DOHH2 (cell line): ENCODE measurements at regions not wholly inside any gene's neighbourhood (a gene's known extent, or its start where the extent isn't known, plus 50 kb on each side); places are given as distances from the start of the nearest gene placed in this dataset.

Experiments used
- H3F3A ChIP-seq: fragments of 200-600 bp; sonication (generic), shearing (Covaris generic); 2 replicates; pipeline ENCODE4 v1.6.0; 2016; ENCODE audit warnings: antibody characterized with exemption, mild to moderate bottlenecking; ENCODE audit not compliant: control insufficient read depth, insufficient read depth
- H3K27ac ChIP-seq: fragments of 200-600 bp; sonication (generic); 2 replicates; pipeline ENCODE4 v1.5.1; 2014; ENCODE audit warnings: low read depth, mild to moderate bottlenecking, low read length, moderate library complexity
- H3K27me3 ChIP-seq: fragments of 200-600 bp; sonication (generic); 2 replicates; pipeline ENCODE4 v1.6.1; 2014; ENCODE audit warnings: mild to moderate bottlenecking, low read length, mixed read lengths; ENCODE audit not compliant: control insufficient read depth
- H3K36me3 ChIP-seq: fragments of 200-600 bp; sonication (generic); 2 replicates; pipeline ENCODE4 v1.6.1; 2014; ENCODE audit warnings: mild to moderate bottlenecking, low read length, moderate library complexity, mixed read lengths; ENCODE audit not compliant: control insufficient read depth
- H3K4me1 ChIP-seq: fragments of 200-600 bp; sonication (generic); 2 replicates; pipeline ENCODE4 v1.6.1; 2014; ENCODE audit warnings: mild to moderate bottlenecking, low read length, mixed read lengths; ENCODE audit not compliant: control insufficient read depth
- H3K4me2 ChIP-seq: fragments of 200-600 bp; sonication (generic); 2 replicates; pipeline ENCODE4 v1.6.0; 2014; ENCODE audit warnings: mild to moderate bottlenecking, low read length, moderate library complexity
- H3K4me3 ChIP-seq: fragments of 200-600 bp; sonication (generic); 2 replicates; pipeline ENCODE4 v1.5.1; 2014; ENCODE audit warnings: mild to moderate bottlenecking, low read length, mixed read lengths
- H3K79me2 ChIP-seq: fragments of 200-600 bp; sonication (generic); 2 replicates; pipeline ENCODE4 v1.6.1; 2014; ENCODE audit warnings: mild to moderate bottlenecking, low read length, mixed read lengths; ENCODE audit not compliant: control insufficient read depth
- H3K9me2 ChIP-seq: fragments of 200-600 bp; sonication (generic); replicated peaks from 2 replicates; pipeline ENCODE4 v1.6.1; 2014; ENCODE audit warnings: mild to moderate bottlenecking, low read length, mixed read lengths; ENCODE audit not compliant: control insufficient read depth
- H3K9me3 ChIP-seq: fragments of 200-600 bp; sonication (generic); 2 replicates; pipeline ENCODE4 v1.6.1; 2014; ENCODE audit warnings: antibody characterized with exemption, low read length, mixed read lengths; ENCODE audit not compliant: control insufficient read depth, insufficient read depth
- H4K20me1 ChIP-seq: fragments of 200-600 bp; sonication (generic); 2 replicates; pipeline ENCODE4 v1.6.0; 2014; ENCODE audit warnings: low read depth, mild to moderate bottlenecking, antibody characterized with exemption, low read length, moderate library complexity; ENCODE audit not compliant: control insufficient read depth, insufficient read depth
- EZH2phosphoT487 ChIP-seq: fragments of 200-600 bp; sonication (generic); IDR thresholded peaks from 2 replicates; pipeline ENCODE4 v1.6.1; 2017; ENCODE audit warnings: borderline replicate concordance, mild to moderate bottlenecking, antibody characterized with exemption, low read length, moderate library complexity, mixed read lengths
- TF ChIP-seq, protein P1 (sequence below): fragments of 200-600 bp; sonication (generic); IDR thresholded peaks from one replicate; pipeline ENCODE4 v1.5.1; 2014; ENCODE audit warnings: antibody characterized with exemption, mild to moderate bottlenecking, low read depth, low read length; ENCODE audit not compliant: poor library complexity, severe bottlenecking

GRCh38 chr6:28743271-28743789 is 180.5 kb downstream of the TRIM27 start:
- no peaks in the 10 kb centered on the region for H3K79me2 ChIP-seq
- peaks cover 7% of the 10 kb centered on the region for H3K4me1 ChIP-seq
- no peaks in the 10 kb centered on the region for H3K9me2 ChIP-seq
- TF ChIP-seq, protein P1, sequence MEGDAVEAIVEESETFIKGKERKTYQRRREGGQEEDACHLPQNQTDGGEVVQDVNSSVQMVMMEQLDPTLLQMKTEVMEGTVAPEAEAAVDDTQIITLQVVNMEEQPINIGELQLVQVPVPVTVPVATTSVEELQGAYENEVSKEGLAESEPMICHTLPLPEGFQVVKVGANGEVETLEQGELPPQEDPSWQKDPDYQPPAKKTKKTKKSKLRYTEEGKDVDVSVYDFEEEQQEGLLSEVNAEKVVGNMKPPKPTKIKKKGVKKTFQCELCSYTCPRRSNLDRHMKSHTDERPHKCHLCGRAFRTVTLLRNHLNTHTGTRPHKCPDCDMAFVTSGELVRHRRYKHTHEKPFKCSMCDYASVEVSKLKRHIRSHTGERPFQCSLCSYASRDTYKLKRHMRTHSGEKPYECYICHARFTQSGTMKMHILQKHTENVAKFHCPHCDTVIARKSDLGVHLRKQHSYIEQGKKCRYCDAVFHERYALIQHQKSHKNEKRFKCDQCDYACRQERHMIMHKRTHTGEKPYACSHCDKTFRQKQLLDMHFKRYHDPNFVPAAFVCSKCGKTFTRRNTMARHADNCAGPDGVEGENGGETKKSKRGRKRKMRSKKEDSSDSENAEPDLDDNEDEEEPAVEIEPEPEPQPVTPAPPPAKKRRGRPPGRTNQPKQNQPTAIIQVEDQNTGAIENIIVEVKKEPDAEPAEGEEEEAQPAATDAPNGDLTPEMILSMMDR = no peak
- TF ChIP-seq EZH2phosphoT487 = no peak
- no peak overlapping the region for H3K4me3 ChIP-seq
- H3K27ac ChIP-seq = no peak overlapping the region
- no peaks in the 10 kb centered on the region for H3F3A ChIP-seq
- H3K4me2 ChIP-seq = no peak overlapping the region
- no peaks in the 10 kb centered on the region for H3K36me3 ChIP-seq
- H3K9me3 ChIP-seq = no peaks in the 10 kb centered on the region
- H4K20me1 ChIP-seq = no peaks in the 10 kb centered on the region
- H3K27me3 ChIP-seq = peaks cover 14% of the 10 kb centered on the region

GRCh38 chr6:28747083-28747630 is 176.6 kb downstream of the TRIM27 start:
- TF ChIP-seq EZH2phosphoT487 = no peak
- TF ChIP-seq, protein P1 = no peak
- Histone ChIP-seq H4K20me1 (no peaks in the 10 kb centered on the region), H3K27ac (no peak overlapping the region), H3K36me3 (no peaks in the 10 kb centered on the region), H3K9me2 (no peaks in the 10 kb centered on the region), H3K79me2 (no peaks in the 10 kb centered on the region), H3K27me3 (peaks cover 10% of the 10 kb centered on the region; the same call in 1 of the 2 replicates), H3K9me3 (peaks cover 3% of the 10 kb centered on the region; the same call in 1 of the 2 replicates), H3K4me1 (no peaks in the 10 kb centered on the region), H3F3A (no peaks in the 10 kb centered on the region), H3K4me3 (no peak overlapping the region), H3K4me2 (no peak overlapping the region)

GRCh38 chr6:28747631-28748157 is 176.1 kb downstream of the TRIM27 start:
- no peaks in the 10 kb centered on the region for H3K9me2 ChIP-seq
- peaks cover 3% of the 10 kb centered on the region; the same call in 1 of the 2 replicates for H3K9me3 ChIP-seq
- H3K27ac ChIP-seq = no peak overlapping the region
- no peaks in the 10 kb centered on the region for H3F3A ChIP-seq
- H4K20me1 ChIP-seq = no peaks in the 10 kb centered on the region
- peaks cover 10% of the 10 kb centered on the region; the same call in 1 of the 2 replicates for H3K27me3 ChIP-seq
- no peaks in the 10 kb centered on the region for H3K79me2 ChIP-seq
- no peak overlapping the region for H3K4me3 ChIP-seq
- no peak overlapping the region for H3K4me2 ChIP-seq
- H3K4me1 ChIP-seq = no peaks in the 10 kb centered on the region
- no peaks in the 10 kb centered on the region for H3K36me3 ChIP-seq
- no peak for TF ChIP-seq EZH2phosphoT487
- TF ChIP-seq, protein P1 = no peak
